ENCODE measurements at regions not wholly inside any gene's neighbourhood (a gene's known extent, or its start where the extent isn't known, plus 50 kb on each side); places are given as distances from the start of the nearest gene placed in this dataset.

DNA sequence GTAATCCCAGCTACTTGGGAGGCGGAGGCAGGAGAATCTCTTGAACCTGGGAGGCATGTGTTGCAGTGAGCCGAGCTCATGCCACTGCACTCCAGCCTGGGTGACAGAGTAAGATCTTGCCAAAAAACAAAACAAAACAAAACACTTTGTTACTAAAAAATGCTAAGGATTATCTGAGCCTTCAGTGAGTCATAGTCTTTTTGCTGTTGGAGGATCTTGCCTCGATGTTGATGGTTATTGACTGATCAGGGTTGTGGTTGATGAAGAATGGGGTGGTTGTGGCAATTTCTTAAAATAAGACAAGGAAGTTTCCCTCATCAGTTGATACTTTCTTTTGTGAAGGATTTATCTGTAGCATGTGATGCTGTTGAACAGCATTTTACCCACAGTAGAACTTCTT is 196.8 kb upstream of the HDDC2 start:
- H3K4me2 ChIP-seq (ENCODE audit: low read depth, low read length, poor library complexity, severe bottlenecking), result no peak overlapping the region
- H2AFZ ChIP-seq (ENCODE audit: low read length), result no peak overlapping the region
- no peaks in the 10 kb centered on the region for H3K27me3 ChIP-seq (ENCODE audit: insufficient read depth, low read length, poor library complexity, severe bottlenecking)
- no peaks in the 10 kb centered on the region for H3K9me3 ChIP-seq (ENCODE audit: insufficient read depth, low read depth, low read length)
- H3K9me2 ChIP-seq (replicated peaks; ENCODE audit: low read depth, low read length), result no peaks in the 10 kb centered on the region
- H3K9ac ChIP-seq (ENCODE audit: low read depth, low read length, poor library complexity, severe bottlenecking), result no peak overlapping the region
- H4K20me1 ChIP-seq (ENCODE audit: insufficient read depth, low read length, poor library complexity, severe bottlenecking), result no peaks in the 10 kb centered on the region
- H3F3A ChIP-seq (ENCODE audit: low read depth), result no peaks in the 10 kb centered on the region
- TF ChIP-seq, protein P1, sequence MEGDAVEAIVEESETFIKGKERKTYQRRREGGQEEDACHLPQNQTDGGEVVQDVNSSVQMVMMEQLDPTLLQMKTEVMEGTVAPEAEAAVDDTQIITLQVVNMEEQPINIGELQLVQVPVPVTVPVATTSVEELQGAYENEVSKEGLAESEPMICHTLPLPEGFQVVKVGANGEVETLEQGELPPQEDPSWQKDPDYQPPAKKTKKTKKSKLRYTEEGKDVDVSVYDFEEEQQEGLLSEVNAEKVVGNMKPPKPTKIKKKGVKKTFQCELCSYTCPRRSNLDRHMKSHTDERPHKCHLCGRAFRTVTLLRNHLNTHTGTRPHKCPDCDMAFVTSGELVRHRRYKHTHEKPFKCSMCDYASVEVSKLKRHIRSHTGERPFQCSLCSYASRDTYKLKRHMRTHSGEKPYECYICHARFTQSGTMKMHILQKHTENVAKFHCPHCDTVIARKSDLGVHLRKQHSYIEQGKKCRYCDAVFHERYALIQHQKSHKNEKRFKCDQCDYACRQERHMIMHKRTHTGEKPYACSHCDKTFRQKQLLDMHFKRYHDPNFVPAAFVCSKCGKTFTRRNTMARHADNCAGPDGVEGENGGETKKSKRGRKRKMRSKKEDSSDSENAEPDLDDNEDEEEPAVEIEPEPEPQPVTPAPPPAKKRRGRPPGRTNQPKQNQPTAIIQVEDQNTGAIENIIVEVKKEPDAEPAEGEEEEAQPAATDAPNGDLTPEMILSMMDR (conservative IDR thresholded peaks at IDR 0.05; ENCODE audit: low read length), result no peak
- TF ChIP-seq EZH2phosphoT487 (IDR thresholded peaks at IDR 0.05; ENCODE audit: borderline replicate concordance), result no peak
- no peaks in the 10 kb centered on the region for H3K36me3 ChIP-seq (ENCODE audit: insufficient read depth, low read length)
- no peak overlapping the region for H3K4me3 ChIP-seq (ENCODE audit: low read length, poor library complexity, severe bottlenecking)
- H3K4me1 ChIP-seq (ENCODE audit: insufficient read depth, low read length, poor library complexity, severe bottlenecking), result no peaks in the 10 kb centered on the region
- H3K79me2 ChIP-seq (ENCODE audit: insufficient read depth, low read length), result no peaks in the 10 kb centered on the region

- H3K27me3 ChIP-seq (ENCODE audit: insufficient read depth, low read length, poor library complexity, severe bottlenecking), result no peaks in the 10 kb centered on the region
- H2AFZ ChIP-seq (ENCODE audit: low read length), result no peak overlapping the region
- TF ChIP-seq EZH2phosphoT487 (IDR thresholded peaks at IDR 0.05; ENCODE audit: borderline replicate concordance), result no peak
- TF ChIP-seq, protein P1 (conservative IDR thresholded peaks at IDR 0.05; ENCODE audit: low read length), result no peak
- H3K9me3 ChIP-seq (ENCODE audit: insufficient read depth, low read depth, low read length), result no peaks in the 10 kb centered on the region
- no peaks in the 10 kb centered on the region for H3F3A ChIP-seq (ENCODE audit: low read depth)
- no peaks in the 10 kb centered on the region for H3K9me2 ChIP-seq (replicated peaks; ENCODE audit: low read depth, low read length)
- no peaks in the 10 kb centered on the region for H3K4me1 ChIP-seq (ENCODE audit: insufficient read depth, low read length, poor library complexity, severe bottlenecking)
- H3K4me3 ChIP-seq (ENCODE audit: low read length, poor library complexity, severe bottlenecking), result no peak overlapping the region
- H3K4me2 ChIP-seq (ENCODE audit: low read depth, low read length, poor library complexity, severe bottlenecking), result no peak overlapping the region
- H3K36me3 ChIP-seq (ENCODE audit: insufficient read depth, low read length), result no peaks in the 10 kb centered on the region
- no peaks in the 10 kb centered on the region for H4K20me1 ChIP-seq (ENCODE audit: insufficient read depth, low read length, poor library complexity, severe bottlenecking)
- H3K79me2 ChIP-seq (ENCODE audit: insufficient read depth, low read length), result no peaks in the 10 kb centered on the region
- no peak overlapping the region for H3K9ac ChIP-seq (ENCODE audit: low read depth, low read length, poor library complexity, severe bottlenecking)
These were observed 197.8 kb upstream of the HDDC2 start for GRCh38 chr6:125499535-125499934.

GRCh38 chr6:125503181-125503580 is 201.4 kb upstream of the HDDC2 start:
- no peak overlapping the region for H2AFZ ChIP-seq (ENCODE audit: low read length)
- no peaks in the 10 kb centered on the region for H3K9me2 ChIP-seq (replicated peaks; ENCODE audit: low read depth, low read length)
- no peaks in the 10 kb centered on the region for H3K36me3 ChIP-seq (ENCODE audit: insufficient read depth, low read length)
- no peaks in the 10 kb centered on the region for H4K20me1 ChIP-seq (ENCODE audit: insufficient read depth, low read length, poor library complexity, severe bottlenecking)
- H3K4me2 ChIP-seq (ENCODE audit: low read depth, low read length, poor library complexity, severe bottlenecking), result no peak overlapping the region
- no peaks in the 10 kb centered on the region for H3K9me3 ChIP-seq (ENCODE audit: insufficient read depth, low read depth, low read length)
- no peak overlapping the region for H3K9ac ChIP-seq (ENCODE audit: low read depth, low read length, poor library complexity, severe bottlenecking)
- TF ChIP-seq, protein P1 (conservative IDR thresholded peaks at IDR 0.05; ENCODE audit: low read length), result no peak
- no peak for TF ChIP-seq EZH2phosphoT487 (IDR thresholded peaks at IDR 0.05; ENCODE audit: borderline replicate concordance)
- H3K4me3 ChIP-seq (ENCODE audit: low read length, poor library complexity, severe bottlenecking), result no peak overlapping the region
- peaks cover 6% of the 10 kb centered on the region for H3K4me1 ChIP-seq (ENCODE audit: insufficient read depth, low read length, poor library complexity, severe bottlenecking)
- no peaks in the 10 kb centered on the region for H3K27me3 ChIP-seq (ENCODE audit: insufficient read depth, low read length, poor library complexity, severe bottlenecking)
- H3K79me2 ChIP-seq (ENCODE audit: insufficient read depth, low read length), result no peaks in the 10 kb centered on the region
- no peaks in the 10 kb centered on the region for H3F3A ChIP-seq (ENCODE audit: low read depth)

Measured in Loucy (cell line).